HG03460 (cell line): ENCODE measurements at regions not wholly inside any gene's neighbourhood (a gene's known extent, or its start where the extent isn't known, plus 50 kb on each side); places are given as distances from the start of the nearest gene placed in this dataset.
"Not testable (repeated sequence)": the region's sequence is repeated elsewhere in the genome, so short reads cannot be mapped to it uniquely, and the experiment has no call there.

Experiments
- ATAC-seq: cut with Tn5 transposase; IDR thresholded peaks from one replicate; pipeline ENCODE4 v1.9.1; 2021; ENCODE audit not compliant: unreplicated experiment

DNA sequence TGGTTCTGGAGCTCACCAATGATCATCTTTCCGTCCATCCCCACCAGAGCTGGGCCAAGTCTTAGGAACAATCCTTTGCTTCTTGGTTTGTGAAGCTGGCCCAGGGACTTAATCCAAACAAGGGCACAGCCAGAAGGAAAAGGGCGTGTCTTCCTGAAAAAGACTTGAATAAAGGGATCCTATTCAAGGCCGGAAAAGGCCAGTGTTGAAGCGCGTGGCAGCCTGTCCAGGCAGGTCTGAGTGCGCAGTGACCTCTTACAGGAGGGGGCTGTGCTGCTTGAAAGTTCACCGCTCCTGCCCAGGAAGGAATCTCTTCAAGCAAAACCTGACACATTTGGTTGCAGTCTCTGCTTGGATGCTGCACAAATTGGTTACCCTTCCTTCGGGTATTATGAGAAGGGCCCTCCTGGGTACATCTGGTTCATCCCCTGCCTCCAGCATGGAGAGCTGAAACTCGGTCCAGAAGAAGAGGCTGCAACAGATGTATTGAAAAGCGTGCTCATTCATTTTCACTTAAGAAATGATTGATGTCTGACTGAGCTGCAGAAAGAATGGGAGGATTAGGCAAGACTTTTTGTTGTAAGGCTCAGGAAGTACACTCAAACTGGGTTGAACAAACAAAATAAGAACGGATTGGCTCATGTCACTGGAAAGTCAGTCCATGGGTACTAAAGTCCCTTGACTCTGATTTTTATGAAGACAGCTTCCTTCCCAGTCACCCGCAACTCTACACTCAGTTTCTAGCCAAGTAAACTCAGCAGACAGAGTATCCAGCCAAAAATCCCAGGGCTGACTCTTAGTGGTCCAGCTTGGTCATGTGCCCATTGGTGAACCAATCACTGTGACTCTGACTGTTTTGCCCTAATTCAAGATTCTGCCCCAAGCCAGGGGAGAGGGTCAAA is 136.3 kb downstream of the TFAP2C start:
- no peak for ATAC-seq

DNA sequence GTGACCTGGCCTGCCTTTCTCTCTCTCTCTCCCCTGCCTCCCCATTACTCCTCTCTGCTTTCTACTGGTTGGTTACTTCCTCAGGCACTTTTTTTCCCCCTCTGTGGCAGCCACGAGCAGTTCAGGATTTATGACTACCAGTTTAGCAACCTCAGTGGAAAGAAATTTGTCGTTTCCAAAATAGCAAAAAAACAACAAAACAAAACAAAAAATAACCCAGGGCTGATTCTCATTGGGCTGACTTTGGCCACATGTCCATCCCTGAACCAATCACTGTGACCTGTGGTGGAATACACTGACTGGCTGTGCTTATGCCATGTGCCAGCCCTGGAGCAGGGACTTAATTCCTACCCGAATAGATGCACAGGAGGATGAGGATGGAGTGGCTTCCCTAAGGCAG is 137.4 kb downstream of the TFAP2C start:
- ATAC-seq: no peak

DNA sequence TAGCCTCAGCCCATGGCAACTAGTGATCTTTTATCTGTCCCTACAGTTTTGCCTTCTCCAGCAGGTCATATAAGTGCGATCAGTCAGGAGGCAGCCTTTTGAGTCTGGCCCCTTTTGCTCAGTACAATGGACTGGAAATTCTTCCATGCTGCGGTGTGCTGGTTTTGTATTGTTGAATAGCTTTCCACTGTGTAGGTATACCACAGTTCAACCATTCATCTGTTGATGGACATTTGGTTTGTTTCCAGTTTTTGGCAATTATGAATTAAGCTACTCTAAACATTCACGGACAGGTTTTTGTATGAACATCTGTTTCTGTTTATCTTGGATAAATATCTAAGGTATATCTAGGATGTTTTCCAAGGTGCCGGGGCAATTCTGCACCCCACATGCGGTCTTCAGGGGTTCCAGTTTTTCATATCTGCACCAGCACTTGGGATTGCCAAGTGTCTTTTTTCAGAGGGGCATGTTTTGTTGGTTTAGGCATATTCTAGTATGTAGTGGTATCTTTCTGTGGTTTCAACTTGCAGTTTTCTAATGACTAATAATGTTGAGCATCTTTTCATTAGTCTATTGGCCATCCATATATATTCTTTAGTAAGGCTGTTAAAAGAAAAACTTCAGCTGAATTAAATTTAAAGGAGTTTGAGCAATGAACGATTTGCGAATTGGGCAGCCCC is 141.0 kb downstream of the TFAP2C start:
- ATAC-seq: no peak

DNA sequence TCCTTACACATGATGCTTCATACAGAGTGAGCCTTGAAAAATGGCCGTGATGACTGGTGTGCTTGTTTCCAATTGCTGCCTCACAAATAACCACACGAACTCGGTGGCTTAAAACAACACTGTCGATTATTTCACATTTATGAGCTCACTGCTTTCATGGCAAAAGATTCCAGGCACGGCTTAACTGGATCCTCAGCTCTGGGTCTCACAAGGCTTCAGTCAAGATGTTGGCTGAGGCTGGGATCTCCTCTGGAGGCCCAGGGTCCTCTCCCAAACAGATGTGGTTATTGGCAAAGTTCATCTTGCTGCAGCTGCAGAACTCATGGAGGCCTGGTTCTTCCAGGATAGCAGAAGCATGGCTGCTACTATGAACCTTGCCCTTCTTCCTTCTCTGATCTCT is 144.6 kb downstream of the TFAP2C start:
- no peak for ATAC-seq

DNA sequence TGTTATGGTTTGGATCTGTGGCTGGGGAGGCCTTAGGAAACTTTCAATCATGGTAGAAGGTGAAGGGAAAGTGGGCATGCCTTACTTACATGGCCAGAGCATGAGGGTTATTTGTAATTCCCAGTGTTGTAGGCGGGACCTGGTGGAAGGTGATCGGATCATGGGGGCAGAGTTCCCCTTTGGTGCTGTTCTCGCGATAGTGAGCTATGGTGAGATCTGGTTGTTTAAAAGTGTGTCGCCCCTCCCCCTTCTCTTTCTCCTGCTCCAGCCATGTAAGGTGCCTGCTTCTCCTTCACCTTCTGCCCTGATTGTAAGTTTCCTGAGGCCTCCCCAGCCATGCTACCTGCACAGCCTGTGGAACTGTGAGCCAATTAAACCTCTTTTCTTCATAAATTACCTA is 145.8 kb downstream of the TFAP2C start:
- no peak for ATAC-seq

DNA sequence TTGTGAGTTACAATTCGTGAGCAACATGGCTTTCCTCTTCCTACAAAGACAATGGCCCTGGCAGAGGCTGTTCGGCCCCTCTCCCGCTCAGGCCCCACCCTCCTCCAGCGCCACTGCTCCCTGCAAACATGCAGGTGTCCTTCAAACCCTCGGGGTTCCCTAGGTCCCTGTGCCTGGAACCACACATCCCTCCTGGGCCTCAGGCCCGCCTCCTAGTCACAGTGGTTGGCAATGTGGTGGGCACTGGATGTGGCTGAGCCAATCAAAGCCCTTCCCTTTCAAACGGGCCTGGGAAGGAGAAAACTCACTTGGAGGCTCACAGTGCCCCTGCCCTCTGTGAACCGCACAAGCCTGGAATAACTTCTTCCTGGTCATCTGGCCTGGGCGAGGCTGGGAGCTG is 147.2 kb downstream of the TFAP2C start:
- ATAC-seq: no peak

DNA sequence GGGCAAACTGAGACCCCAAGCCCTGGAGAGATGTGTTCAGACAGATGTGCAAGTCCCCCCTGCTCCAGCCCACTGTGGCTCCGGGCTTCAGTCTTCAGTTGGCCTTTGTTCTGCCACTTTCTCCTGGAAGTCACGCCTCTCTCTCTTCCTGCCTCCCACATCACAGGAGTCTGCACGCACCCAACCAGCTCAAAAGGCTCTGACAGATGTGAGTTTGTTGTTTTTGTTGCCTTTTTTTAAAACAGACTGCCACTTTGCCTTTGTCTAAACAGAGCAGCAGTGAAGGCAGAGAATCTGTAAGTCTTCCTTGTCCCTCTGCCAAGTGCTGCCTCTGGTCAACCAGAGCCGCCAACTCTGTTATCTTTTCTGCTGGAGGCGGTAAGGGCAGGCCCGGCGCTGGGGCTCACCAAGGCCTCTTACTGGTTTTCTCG is 149.7 kb downstream of the TFAP2C start:
- no peak for ATAC-seq

DNA sequence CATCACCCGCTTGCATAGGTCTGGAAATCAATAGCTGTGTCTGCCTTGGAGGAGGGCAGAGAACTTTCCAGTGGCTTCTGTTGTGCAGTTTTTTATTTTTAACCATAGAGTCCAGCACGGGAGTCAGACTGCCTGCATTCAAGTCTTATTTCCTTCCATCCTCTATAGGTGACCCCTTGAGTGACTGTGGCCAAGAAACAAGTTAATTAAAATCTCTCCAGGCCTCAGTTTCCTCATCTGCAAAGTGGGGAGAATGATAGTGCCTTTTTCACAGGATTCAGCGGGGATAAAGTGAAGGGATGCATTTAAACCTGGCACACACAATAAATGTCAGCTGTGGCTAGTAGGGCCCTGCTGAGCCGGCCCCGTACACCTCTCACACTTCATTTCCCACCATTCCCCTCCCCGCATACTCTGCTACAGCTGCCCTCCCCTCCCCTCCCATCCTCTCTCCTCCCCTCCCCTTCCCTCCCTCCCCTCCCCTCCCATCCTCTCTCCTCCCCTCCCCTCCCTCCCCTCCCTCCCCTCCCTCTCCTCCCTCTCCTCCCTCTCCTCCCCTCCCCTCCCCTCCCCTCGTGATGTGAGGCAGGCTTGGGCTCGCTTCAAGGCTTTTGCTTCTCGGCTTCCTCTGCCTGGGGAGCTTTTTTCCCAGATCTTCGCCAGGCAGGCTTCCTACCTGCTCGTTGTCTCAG is 150.5 kb downstream of the TFAP2C start:
- ATAC-seq: no peak

DNA sequence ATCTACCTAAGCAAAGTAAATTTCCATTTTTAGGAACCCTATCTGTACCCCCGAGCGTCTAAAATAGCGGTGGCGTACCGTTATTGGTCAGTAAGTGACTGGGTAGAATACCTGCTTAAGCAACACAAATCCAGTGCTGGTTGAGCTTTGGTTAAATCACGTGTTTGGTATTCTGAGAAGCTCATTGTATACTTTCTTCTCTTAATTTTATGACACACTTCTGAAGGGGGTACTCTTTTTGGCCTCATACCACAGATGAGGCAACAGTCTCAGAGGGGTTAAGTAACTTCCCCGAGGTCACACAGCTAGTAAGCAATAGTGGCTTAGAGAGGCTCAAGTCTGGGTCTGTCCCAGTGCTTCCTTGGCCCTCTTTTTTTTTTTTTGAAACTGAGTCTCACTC is 151.2 kb downstream of the TFAP2C start:
- no peak for ATAC-seq

DNA sequence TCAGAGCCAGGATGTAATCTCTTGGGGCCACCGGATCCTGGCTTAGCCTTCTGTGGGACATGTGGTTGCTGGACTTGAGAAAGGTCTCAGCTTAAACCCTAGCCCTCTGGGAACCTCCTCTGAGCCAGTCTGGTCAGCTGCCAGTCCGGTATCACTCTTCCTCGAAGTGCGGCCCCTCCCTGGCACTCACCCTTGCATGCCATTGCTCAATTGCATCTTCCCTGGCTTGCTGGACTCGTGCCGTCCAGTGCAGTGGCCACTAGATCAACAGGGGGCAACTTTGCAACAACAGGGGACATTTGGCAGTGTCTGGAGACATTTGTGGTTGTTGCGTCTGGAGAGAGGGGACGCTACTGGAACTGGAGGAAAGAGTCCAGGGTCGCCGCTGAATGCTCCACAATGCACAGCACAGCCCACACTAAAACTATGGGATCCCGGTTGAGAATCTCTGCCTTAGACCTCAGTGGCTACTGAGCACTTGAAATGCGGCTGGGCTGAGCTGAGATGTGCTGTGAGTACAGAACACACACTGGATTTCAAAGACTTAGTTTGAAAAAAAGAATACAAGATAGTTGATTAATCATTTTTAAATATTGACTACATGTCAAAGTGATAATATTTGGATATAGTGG is 152.1 kb downstream of the TFAP2C start:
- ATAC-seq: no peak

DNA sequence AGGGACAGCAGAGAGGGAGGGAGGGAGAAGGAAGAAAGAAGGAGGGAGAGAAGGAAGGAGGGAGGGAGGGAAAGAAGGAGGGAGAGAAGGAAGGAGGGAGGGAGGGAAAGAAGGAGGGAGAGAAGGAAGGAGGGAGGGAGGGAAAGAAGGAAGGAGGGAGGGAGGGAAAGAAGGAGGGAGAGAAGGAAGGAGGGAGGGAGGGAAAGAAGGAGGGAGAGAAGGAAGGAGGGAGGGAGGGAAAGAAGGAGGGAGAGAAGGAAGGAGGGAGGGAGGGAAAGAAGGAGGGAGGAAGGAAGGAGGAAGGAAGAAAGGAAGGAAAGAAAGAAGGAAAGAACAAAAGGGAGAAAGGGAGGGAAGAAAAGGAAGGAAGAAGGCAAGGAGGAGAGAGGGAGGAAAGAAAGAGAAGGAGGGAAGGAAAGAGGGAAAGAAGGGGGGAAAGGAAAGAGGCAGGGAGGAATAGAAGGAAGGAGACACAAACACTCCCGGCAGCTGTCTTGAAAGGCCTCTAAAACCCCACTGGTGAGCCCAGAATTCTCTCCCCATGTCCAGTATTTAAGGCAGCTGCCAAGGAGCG is 153.0 kb downstream of the TFAP2C start:
- ATAC-seq: not testable (repeated sequence)

DNA sequence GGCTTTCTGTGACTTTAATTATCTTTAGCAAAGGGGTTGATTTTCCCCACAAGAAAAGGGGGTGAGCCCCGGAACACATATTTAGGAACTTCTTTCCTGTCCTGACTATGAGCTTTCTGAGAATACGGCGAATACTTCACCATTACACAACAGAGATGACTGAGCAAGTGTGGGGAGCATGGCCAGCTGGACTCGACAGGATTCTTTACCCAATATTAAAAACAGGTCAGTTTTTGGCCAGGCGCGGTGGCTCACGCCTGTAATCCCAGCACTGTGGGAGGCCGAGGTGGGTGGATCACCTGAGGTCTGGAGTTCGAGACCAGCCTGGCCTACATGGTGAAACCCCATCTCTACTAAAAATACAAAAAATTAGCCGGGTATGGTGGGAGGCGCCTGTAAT is 153.7 kb downstream of the TFAP2C start:
- not testable (repeated sequence) for ATAC-seq

DNA sequence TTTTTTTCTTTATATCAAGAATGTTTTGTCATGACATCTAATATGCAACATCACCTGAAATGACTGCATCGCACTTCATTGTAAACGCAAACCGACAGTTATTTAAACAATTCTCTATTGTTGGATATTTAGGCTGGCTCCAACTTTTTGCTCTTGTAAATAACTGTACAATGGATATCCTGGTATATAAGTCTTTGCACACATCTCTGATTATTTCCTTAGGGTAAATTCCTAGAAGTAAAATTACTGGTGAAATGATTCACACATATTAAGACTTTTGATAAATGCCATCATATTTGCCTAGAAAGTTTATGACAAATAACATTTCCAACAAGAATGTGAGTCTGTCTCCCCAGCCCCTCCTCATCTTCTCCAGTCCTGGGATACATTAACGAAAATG is 154.7 kb downstream of the TFAP2C start:
- ATAC-seq: no peak

DNA sequence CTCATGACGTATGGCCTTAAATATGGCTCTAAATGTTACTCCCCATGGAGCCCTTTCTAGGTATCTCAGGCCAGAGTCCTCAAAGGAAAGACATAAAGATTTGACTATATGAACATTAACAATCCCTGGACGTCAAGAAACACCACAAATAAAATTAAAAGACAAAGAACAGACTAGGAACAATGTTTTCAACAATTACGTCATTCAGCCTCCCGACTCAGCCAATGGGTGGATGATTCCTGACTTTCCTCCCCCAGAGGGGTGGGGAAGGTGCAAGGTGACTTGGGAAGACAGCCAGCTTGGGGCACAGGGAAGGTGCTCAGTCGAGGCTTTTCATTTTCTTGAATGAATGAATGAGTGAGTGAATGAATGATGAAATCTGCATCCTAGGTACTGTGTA is 157.4 kb downstream of the TFAP2C start:
- no peak for ATAC-seq

DNA sequence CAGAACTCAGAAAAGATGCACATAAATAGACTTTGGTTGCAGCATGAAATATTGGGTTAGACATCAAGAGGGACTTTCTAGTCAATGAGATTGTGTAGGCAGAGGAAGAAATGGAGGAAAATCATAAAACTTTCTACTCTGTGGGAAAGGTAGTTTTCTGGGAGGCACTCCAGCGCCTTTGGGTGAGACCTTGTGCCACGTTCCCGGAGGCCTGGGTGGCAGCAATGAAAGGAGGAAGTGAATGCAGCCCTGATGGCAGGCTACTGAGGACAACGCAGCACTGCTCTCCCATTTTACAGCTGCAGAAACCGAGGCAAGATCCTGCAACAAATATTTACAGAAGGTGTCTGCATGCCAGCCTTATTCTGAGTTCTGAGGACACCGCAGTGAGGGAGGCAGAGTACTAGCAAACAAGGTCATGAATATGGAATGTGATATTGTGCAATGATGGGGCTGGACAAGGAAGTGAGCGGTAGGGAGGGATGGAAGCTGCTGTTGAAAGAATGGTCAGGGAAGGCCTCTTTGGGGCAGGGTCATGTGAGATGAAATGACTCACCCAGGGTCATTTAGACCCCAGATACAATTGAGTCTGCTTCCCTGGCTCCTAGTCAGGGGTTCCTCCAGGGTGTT is 159.1 kb downstream of the TFAP2C start:
- no peak for ATAC-seq

DNA sequence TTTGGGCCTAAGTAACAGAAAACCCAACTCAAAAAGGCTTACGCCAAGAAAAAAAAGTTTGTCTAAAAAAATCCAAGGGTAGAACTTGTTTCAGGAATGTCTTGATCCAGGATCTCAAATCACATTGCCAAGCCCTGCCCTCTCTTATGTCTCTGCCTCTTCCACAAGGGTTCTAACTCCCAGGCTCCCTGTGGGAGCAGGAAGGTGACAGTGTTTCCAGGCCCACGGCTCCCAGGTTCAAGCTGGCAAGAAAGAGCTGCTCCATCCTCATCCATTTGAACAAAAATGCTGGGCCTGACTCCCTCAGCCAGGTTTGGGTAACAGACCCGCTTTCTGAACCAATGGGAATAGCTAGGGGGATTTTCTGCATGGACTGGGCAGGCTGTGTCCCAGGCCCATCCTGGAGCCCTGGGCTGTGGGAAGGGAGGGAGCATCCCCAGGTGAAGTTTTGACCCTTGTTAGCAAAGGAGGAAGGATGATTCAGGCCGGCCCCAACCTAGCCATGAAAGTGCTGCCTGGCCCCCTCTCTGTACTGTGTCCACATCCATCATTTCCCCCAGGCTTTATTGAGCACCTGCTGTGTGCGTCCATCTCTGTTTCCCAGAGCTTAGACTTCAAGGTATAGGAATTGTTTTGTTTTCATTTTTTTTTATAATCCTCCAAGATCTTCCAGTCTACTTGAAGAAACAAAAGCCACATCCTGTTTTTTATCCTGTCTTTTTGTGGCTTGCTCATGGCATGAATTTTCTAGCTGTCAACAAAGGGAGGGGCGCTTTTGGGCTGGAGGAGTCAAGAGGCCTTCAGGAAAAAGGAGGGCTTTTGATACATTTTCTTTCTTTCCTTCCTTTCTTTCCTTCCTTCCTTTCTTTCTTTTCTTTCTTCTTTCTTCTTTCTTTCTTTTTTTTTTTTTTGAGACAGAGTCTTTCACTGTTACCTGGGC is 159.8 kb downstream of the TFAP2C start:
- ATAC-seq: no peak

DNA sequence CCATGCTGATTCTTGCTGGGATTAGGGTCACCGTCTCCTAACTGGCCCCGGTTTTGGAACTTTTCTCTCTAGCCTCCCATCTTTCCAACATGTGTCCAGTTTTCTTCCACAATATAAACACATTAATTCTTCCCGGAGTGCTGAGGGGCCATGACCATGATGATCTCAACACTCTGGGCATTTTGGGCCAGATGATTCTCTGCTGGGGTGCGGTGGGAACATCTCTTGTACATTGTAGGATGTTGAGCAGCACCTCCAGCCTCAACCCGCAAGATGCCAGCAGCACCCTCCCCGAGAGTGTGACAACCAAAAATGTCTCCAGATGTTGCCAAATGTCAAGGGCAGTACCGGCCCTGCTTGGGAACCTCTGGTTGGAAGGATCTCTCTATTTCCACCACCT is 164.8 kb downstream of the TFAP2C start:
- no peak for ATAC-seq

DNA sequence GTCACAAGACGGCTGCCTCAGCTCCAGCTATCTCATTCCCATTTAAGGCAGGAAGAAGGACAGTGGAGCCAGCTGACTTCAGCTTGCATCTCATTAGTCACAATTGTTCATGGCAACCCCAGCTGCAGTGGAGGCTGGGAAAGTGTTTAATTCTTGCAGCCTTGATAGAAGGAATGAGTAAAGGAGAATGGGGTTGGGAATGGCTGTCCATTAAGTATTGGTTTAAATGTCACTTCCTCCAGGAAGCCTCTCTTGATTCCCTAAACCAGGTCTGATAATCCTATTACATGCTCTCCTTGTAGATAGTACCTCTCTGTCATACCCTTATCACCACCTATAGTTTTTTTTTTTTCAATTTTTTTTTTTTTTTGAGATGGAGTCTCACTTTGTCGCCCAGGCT is 166.4 kb downstream of the TFAP2C start:
- no peak for ATAC-seq

DNA sequence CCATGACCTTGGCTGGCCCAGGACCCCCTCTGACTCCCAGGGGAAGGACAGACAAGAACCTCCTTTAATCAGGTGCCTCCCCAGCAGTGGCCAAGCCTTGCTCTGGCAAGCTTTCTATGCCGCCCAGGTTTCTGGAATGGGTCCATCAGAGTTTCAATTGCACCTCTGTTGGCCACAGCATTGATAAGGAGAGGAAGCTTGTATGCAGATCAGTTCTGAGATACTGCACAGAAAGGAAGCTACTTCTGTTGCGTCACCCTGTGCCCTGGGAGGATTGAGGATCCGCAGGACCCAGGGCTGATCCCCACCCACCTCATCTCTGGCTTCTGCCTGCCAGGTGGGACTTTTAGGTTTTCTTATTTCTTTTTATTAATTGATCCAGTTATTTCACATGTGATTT is 167.2 kb downstream of the TFAP2C start:
- no peak for ATAC-seq
